Esophagus squamous epithelium (tissue), 4 donors: ENCODE measurements at regions not wholly inside any gene's neighbourhood (a gene's known extent, or its start where the extent isn't known, plus 50 kb on each side); places are given as distances from the start of the nearest gene placed in this dataset.

Source experiments
- CTCF ChIP-seq, 6 experiments: fragments of 450-650 bp in 4 of 6; fragments of 200-600 bp in 2 of 6; sonication (generic) in 2 of 6; IDR thresholded peaks; one replicate each; pipeline ENCODE4 v1.5.1; 2016 to 2019; ENCODE audit warnings: antibody characterized with exemption in 6 of 6, mild to moderate bottlenecking in 4 of 6, moderate library complexity in 4 of 6
- POLR2A ChIP-seq, 4 donors: fragments of 450-650 bp; IDR thresholded peaks; one replicate each; pipeline ENCODE4 v1.6.1; 2017; ENCODE audit warnings: antibody characterized with exemption in 4 of 4, mild to moderate bottlenecking in 4 of 4, moderate library complexity in 3 of 4

- no peak for TF ChIP-seq CTCF (IDR thresholded peaks at IDR 0.05)
- no peak for TF ChIP-seq POLR2A (IDR thresholded peaks at IDR 0.05)
Observed at GRCh38 chr4:35252071-35252470, 992.2 kb downstream of the ARAP2 start.
